ENCODE measurements at regions not wholly inside any gene's neighbourhood (a gene's known extent, or its start where the extent isn't known, plus 50 kb on each side); places are given as distances from the start of the nearest gene placed in this dataset.

DNA sequence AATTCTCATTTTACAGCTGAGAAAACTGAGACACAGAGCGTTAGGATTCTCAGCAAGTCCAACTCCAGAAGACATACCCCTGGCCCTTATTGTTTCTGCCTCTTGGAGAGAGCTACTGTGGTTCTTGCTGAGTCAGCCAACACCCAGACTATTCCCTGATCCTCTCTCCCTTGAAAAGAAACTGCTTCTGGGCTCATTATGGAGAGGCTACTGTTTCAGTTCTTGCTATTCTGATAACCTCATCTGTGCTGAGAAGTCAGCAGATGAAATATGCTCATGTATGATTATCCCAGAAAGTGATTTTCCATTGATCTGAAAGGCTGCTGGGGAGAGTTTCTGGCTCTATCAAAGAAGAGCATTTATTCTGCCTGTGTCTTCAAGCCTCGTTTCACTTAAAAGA, 455.6 kb upstream of the COBL start:
- no peak for DNase-seq
- WGBS, 2 experiments (ENCODE audit: extremely low coverage in 2 of 2, insufficient read length in 1 of 2): no CpG with 5 or more reads among the region's 2 CpGs
- Histone ChIP-seq H3K27me3 (ENCODE audit: control insufficient read depth, insufficient read depth, low read length) (no peaks in the 10 kb centered on the region), H3K9ac (ENCODE audit: low read depth, low read length) (no peak overlapping the region), H3K56ac (ENCODE audit: extremely low read depth, insufficient read depth, low read length) (no peak overlapping the region), H3K18ac (ENCODE audit: low read depth, low read length) (no peak overlapping the region), H3K23ac (ENCODE audit: low read depth, low read length) (no peak overlapping the region), H4K8ac (ENCODE audit: low read depth in 2 of 2, low read length in 2 of 2) (no peak overlapping the region), H2AFZ (replicated peaks; ENCODE audit: low read length, poor library complexity) (no peak overlapping the region), H3K9me1 (ENCODE audit: insufficient read depth, low read length) (no peaks in the 10 kb centered on the region), H2BK15ac (ENCODE audit: low read depth, low read length) (no peak overlapping the region), H4K20me1 (ENCODE audit: insufficient read depth, low read length) (no peaks in the 10 kb centered on the region), H3K4me3 (ENCODE audit: insufficient read depth, low read depth, low read length) (no peak overlapping the region), H2AK9ac (replicated peaks; ENCODE audit: low read depth, low read length, poor library complexity) (no peak overlapping the region), H4K91ac (ENCODE audit: insufficient read depth, low read depth, low read length) (no peak overlapping the region), H4K5ac (ENCODE audit: low read depth, low read length) (no peak overlapping the region), H2AK5ac (ENCODE audit: low read depth, low read length) (no peak overlapping the region), H3K27ac (ENCODE audit: insufficient read depth, low read length) (no peak overlapping the region), H3K4ac (ENCODE audit: low read depth, low read length) (no peak overlapping the region), H2BK20ac (ENCODE audit: low read depth, low read length) (no peak overlapping the region), H3K4me1 (ENCODE audit: control insufficient read depth, insufficient read depth, low read length) (no peaks in the 10 kb centered on the region), H3K36me3 (ENCODE audit: control insufficient read depth, insufficient read depth, low read length) (no peaks in the 10 kb centered on the region), H3K14ac (replicated peaks; ENCODE audit: low read depth, low read length) (no peak overlapping the region), H3K4me2 (ENCODE audit: low read depth, low read length) (no peak overlapping the region), H2BK5ac (ENCODE audit: low read depth, low read length, poor library complexity, severe bottlenecking) (no peak overlapping the region), H2BK120ac (ENCODE audit: low read depth, low read length) (no peak overlapping the region), H3K79me1 (ENCODE audit: low read depth in 1 of 2, low read length in 2 of 2) (no peaks in the 10 kb centered on the region), H3K9me3 (ENCODE audit: control insufficient read depth, insufficient read depth, low read length) (peaks cover 10% of the 10 kb centered on the region; the same call in 1 of the 2 replicates)
- ChIA-PET POLR2A (ENCODE audit: unreplicated experiment) (no interaction called here), CTCF (no interaction called here)
- dilution Hi-C loops (cut with HindIII; ENCODE audit: low sequenced_read_pairs, unreplicated experiment) (no loop called here), intact Hi-C loops (cut with micrococcal nuclease) (no loop called here), in situ Hi-C loops (cut with MboI; ENCODE audit: low sequenced_read_pairs) (no loop called here)
- TF ChIP-seq MAZ (IDR thresholded peaks at IDR 0.05; ENCODE audit: borderline replicate concordance, low read depth, low read length) (no peak), RAD21 (IDR thresholded peaks at IDR 0.05; ENCODE audit: low read length) (no peak), CEBPB (IDR thresholded peaks at IDR 0.05; ENCODE audit: low read depth, low read length) (no peak), NFE2L2 (IDR thresholded peaks at IDR 0.05; ENCODE audit: low read depth, low read length) (no peak), MAFK (IDR thresholded peaks at IDR 0.05; ENCODE audit: low read depth, low read length) (no peak), RCOR1 (IDR thresholded peaks at IDR 0.05; ENCODE audit: insufficient replicate concordance, low read length) (no peak), RFX5 (IDR thresholded peaks at IDR 0.05; ENCODE audit: low read depth, low read length) (no peak)
- no TSS peak for BruUV-seq (replicated peaks)
- ATAC-seq (ENCODE audit: low read depth): no peak
